Stimulated activated naive CD4-positive, alpha-beta T cell (primary cell): ENCODE measurements at regions not wholly inside any gene's neighbourhood (a gene's known extent, or its start where the extent isn't known, plus 50 kb on each side); places are given as distances from the start of the nearest gene placed in this dataset.
"Not testable (repeated sequence)": the region's sequence is repeated elsewhere in the genome, so short reads cannot be mapped to it uniquely, and the experiment has no call there.

Source experiments
- DNase-seq, 6 experiments: peaks; one replicate each; lab custom pipeline; 2025; lab: John Stamatoyannopoulos, UW

GRCh38 chr18:76604108-76604934, 109.3 kb upstream of the ZNF516 start:
- DNase-seq = no peak

DNA sequence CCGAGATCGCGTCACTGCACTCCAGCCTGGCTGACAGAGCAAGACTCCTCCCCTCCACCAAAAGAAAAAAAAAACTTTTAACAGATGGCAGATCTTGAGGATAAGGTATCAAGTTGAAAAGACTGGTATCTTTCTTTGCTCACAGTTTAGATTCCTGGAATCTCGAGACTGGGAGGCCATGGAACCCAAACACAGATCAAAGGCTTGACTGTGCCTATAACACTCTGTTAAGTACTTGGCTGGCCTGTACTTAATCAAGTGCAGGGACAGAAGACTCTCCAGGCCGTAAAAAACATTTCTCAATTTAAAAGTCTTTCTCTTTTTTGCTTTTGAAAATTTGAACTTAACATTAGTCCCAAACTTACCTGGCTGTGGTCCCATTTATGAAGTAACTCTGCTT, 107.1 kb upstream of the ZNF516 start:
- no peak for DNase-seq

DNA sequence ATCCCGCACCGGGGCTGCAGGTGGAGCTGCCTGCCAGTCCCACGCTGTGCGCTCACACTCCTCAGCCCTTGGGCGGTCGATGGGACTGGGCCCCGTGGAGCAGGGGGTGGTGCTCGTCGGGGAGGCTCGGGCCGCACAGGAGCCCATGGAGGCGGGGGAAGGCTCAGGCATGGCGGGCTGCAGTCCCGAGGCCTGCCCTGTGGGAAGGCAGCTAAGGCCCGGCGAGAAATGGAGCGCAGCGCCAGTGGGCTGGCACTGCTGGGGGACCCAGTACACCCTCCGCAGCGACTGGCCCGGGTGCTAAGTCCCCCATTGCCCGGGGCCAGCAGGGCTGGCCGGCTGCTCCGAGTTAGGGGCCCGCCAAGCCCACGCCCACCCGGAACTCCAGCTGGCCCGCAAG, 105.0 kb upstream of the ZNF516 start:
- not testable (repeated sequence) for DNase-seq

DNA sequence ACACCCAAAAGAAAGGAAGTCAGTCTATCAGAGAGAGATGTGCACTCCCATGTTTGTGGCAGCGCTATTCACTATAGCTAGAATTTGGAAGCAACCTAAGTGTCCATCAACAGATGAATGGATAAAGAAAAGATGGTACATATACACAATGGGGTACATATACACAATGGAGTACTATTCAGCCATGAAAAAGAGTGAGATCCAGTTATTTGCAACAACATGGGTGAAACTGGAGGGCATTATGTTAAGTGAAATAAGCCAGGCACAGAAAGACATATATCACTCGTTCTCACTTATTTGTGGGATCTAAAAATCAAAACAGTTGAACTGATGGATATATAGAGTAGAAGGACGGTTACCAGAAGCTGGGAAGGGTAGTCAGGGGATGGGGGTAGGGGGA, 99.9 kb upstream of the ZNF516 start:
- no peak for DNase-seq

DNA sequence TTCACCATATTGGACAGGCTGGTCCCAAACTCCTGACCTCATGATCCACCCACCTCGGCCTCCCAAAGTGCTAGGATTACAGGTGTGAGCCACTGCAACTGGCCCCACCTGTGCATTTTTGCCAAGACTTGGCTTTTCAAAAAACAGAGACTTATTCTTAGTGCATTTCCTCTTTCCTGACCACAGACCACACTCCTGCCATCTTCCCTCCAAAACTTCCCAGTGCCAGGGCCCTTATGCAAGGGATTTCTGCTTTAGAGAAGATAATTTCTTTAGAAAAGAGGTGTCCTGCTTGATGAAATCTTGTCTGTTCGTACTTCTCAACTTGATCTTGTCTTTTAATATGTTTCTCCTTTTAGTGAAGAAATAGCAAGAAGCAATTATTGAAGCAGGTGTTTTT, 98.8 kb upstream of the ZNF516 start:
- DNase-seq = no peak

DNA sequence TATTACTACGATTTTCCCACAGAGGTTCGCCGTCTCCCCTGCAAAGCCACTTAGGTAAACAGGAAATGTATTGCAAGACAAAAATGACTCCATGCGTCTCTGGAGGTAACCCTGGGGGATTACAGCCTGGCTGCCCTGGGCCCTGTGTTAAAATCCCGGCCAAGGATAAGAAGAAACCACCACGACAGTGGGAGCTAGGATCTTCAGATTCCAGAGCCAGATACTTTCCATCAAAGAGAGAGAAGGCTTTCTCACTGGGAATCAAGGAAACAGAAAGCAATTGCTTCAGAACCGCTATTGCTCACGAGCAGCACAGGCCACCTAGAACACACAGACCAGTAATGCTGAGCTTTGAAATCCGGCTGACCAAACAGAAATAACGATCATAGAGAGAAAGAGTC, 97.9 kb upstream of the ZNF516 start:
- no peak for DNase-seq

- no peak for DNase-seq
Measured at GRCh38 chr18:76592096-76592495, 97.1 kb upstream of the ZNF516 start.

DNA sequence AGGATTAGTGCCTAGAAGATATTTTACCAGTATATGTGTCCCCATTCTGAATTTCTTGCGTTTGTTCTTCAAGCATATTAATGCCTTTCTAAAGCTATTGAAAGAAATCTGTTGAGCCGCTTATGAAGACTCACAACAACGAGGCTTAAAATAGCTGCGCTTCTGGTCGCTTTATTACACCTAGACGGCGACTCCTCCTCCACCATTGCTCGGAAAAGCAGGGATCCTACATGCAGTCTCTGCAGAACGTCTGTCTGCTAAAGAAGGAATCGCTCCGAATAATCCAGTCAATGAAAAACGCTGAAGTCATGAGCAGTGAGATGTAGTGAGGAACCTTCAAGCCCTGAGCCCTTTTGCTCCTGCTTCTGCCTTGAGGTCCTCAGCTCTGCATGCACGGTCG, 94.8 kb upstream of the ZNF516 start:
- DNase-seq = no peak

DNA sequence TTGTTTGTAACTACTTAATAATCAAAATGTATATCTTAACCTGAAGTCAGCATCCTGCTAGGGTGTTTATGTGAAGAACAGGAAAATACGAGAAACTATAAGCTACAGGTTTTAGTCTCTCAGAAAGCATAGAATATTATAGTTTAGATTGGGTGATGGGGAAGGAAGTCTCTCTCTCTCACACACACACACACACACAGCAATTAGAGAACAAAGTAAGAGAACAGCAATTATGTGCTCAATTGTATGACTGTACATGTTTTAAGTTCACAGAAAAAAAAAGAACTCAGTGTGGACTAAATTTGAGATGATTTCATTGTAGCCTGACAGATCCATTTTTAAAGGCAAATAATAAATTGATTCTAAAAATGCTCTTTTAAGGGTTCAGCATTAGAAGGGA, 94.3 kb upstream of the ZNF516 start:
- DNase-seq = no peak

- DNase-seq = no peak
Measured at GRCh38 chr18:76588601-76589226, 93.7 kb upstream of the ZNF516 start.

- DNase-seq = no peak
Measured at GRCh38 chr18:76587879-76588271, 92.8 kb upstream of the ZNF516 start.

DNA sequence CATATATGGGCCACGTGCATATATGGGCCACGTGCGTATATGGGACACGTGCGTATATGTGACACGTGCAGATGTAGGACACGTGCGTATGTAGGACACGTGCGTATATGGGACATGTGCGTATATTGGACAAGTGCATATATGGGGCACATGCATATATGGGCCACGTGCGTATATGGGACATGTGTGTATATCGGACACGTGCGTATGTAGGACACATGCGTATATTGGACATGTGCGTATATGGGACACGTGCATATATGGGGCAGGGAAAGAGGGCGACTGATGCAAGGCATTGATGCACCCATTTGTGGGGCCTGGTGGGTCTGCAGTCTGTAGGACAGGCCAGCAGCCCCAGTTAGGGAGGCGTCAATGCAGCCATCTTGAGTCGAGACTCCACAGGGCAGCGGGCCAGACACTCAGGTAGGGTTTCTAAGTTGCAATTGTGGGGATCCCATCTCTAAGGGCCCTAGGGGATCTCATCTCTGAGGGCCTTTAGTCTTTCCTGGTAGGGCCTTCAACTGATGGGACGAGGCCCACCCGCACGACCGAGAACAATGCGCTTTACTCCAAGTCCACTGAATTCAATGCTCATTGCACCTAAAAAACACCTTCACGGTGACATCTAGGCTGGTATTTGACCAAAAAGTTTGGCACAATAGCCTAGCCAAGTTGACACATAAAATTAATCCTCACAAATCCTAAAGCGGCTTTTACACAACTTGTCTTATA, 92.3 kb upstream of the ZNF516 start:
- DNase-seq = no peak

DNA sequence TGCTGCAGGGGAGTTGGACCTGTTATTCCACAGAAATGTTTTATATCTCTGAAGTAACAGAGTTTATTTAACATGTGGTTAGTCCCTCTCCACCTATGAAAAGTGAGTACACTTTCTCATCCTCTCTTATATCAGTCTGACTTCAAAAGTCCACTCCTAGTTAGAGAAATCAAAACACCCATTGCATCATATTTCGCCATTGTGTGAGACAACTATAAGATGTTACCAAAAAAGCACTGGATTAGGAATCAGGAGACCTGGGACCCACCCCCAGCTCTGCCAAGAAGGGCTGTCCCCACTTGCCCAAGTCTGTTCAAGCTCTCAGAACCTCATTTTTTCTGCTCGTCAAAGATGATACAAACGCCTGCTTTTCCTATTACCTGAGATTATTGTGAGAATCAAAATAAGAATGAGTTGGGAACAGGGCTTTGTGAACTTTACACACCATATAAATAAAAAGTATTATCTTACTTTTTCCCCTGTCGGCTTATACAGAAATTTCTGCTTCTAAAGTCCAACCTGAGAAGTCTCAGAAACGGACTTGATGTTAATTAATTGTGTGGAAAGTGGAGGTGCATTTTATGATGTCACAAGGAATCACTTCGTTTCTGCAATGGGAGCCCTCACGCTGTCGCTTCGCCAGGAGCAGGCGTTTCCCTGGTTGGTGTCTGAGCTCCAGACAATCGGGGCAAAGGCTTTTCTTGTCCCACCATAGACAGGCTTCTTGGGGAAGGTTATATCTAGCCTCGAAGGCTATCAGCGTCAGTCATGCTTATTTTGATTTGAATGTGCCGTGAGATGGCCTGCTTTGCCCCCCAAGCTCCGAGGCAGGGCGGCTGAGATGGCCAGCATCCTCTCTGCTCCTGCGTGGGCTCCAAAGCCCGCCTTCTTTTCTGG, 89.6 kb upstream of the ZNF516 start:
- no peak for DNase-seq

DNA sequence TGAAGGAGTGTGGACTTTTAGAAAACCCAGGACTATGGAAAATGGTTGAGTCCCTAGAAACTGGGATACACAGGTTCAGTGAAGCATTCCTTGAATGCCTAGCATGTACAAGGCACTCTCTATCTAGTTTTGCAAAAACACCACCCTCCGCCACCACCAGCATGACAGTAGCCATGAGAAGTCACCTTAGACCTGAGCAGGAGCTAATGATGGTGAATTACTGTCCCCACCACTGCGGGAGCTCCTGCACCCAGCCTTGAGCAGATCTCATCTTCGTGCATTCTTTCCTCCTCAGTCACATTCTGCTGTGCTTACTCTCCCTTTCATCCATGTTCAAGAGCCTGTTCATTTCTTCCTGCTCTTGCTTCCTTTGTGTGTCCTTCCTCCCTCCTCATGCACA, 86.2 kb upstream of the ZNF516 start:
- no peak for DNase-seq

GRCh38 chr18:76580288-76580962, 85.4 kb upstream of the ZNF516 start:
- DNase-seq = no peak

DNA sequence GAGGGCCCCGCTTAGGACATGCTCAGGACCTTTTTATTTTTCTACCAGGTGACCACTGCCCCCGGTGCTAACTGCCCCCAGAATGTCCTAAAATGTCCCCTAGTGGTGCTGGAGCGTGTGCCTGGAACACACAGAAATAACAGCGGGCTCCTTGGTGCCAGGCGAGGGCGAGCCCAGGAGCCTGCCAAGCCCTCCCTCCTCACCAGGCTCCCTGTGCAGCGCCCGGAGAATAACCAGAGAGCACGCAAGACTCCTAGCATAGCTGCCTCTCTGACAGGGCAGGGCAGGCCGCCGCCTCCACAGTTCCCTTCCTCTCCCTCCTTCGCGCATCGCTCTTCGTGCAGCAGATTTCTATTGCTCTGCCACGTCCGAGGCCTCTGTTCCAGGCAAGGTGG, 84.3 kb upstream of the ZNF516 start:
- DNase-seq = no peak

DNA sequence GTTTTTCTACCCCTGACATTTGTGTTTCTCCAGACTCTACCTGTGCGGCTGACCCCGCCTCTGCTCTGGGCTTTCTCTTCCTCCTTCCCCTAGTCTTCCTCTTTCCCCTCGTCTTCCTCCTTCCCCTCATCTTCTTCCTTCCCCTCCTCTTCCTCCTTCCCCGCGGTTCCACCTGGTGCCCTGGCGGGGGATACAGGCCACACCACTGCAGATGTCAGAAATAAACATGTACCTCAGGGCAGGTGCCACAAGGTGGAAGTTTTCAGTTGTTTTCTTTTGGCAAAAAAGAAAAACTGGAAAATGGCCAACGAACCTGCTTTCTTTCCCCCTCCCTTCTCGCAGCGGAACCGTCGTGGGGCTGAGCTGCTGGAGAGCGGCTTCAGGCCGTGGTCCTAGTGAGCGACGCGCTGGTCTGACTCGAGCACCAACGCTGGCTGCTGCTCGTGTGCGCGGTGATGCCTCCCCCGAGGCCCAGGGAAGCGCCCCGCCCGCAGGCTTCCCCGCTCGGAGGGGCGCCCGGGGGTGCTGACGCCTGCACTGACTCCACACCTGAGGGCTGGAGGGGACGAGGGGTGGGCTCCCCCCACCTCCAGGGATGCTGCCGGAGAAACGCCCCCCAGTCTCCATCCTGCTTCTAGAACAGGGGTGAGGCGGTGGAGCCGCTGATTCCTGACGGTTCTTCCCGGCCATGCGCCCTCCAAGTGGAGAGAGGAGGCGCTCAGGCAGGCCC, 83.7 kb upstream of the ZNF516 start:
- DNase-seq = no peak

DNA sequence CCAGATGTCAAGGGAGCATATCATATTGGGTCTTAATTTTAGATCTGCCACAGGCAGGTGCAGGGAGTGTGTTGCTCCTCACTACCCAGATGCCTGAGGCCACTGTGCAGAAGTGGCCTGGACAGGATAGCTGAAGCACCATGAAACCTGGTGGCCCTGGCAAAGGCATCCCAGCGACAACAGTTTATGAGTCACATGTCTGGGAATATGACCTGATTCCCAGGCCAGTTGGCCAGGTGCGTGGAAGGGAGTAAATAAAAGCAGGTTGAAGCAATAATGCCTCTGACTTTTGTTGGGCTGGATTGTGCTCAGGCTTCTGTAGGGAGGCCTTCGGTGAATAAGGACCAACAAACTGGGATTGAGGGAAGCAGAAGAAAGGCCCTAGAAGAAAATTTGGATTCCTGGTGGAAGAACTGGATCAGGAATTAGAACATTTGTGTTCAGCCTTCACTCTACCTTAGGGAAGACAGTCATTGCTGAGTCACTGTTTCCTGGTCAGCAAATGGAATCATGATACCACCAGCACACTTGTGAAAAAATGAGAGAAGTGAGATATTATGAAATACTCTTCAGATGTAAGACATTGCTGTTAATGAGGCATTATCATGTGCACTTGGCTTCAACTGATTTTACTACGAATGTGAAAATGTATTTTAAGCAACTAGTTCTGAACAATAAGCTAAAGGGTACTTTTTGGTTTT, 78.4 kb upstream of the ZNF516 start:
- no peak for DNase-seq

DNA sequence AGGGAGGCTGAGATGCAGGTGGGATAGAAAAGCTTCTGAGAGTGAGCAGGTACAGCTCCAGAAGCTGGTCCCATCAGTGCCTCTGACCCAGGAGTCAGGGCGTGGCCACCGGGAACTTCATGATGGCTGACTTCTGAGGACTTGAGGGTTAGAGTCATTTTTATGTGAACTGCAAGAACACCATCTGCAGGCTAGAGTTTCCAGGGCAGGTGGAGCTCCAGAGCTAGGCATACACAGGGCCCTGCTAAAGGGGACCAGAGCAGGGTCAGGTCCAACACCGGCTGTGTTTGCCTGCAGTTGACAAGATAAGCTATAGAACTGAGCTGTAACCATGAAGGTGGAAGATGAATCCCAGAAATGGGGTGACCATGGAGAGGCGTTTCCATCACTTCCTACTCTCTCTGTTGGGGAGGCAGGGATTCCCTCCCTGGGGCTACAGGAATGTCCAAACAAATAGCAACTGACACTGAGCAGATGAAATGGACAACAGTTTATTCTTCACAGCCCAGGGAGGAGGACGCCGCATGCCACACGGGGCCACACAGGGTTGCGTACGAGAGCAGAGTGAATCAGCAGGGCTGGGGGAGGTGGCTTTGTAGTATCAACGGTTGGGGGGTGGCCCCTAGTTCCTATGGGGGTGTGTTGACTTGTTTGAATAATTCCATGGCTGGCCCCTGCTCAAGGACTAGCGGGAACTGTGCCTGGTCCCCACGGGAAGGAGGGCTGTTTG, 77.6 kb upstream of the ZNF516 start:
- DNase-seq = no peak

DNA sequence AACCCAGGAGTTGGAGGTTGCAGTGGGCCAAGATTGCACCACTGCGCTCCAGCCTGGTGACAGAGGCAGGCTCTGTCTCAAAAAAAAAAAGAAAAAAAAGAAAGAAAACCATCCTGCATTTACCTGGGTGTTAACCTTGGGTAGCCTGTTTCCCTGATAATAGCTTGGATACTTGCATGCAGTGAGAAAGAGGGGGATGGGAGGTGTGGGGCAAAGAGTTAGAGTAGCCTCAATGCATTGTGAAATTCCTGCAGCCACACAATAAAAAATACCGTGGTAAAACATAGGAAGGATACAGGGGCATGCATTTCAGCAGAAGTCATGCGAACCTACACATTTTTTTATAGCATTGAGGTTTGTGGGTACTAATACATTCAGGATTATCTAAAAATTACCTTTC, 76.6 kb upstream of the ZNF516 start:
- no peak for DNase-seq
